Colonic mucosa (tissue), 4 donors: ENCODE measurements at regions not wholly inside any gene's neighbourhood (a gene's known extent, or its start where the extent isn't known, plus 50 kb on each side); places are given as distances from the start of the nearest gene placed in this dataset.

Source experiments
- DNase-seq: peaks from one replicate; pipeline ENCODE4 v3.0.0-alpha.2; 2020
- H3K27ac ChIP-seq: fragments of 200-600 bp; one replicate; pipeline ENCODE4 v1.8.0; 2021
- H3K27me3 ChIP-seq: fragments of 200-600 bp; one replicate; pipeline ENCODE4 v1.8.0; 2021
- H3K36me3 ChIP-seq: fragments of 200-600 bp; one replicate; pipeline ENCODE4 v1.8.0; 2021
- H3K4me1 ChIP-seq: fragments of 200-600 bp; one replicate; pipeline ENCODE4 v1.8.0; 2021; ENCODE audit warnings: mild to moderate bottlenecking
- H3K4me3 ChIP-seq: fragments of 200-600 bp; one replicate; pipeline ENCODE4 v1.8.0; 2021
- H3K9ac ChIP-seq, 2 donors: one replicate each; pipeline ENCODE4 v1.7.0; 2013; ENCODE audit warnings: control low read depth in 2 of 2, low read depth in 2 of 2, low read length in 2 of 2
- H3K9me3 ChIP-seq: fragments of 200-600 bp; one replicate; pipeline ENCODE4 v1.8.0; 2021
- intact Hi-C: fragments of 100-400 bp; cut with DNase I; formaldehyde crosslinking; loops from one replicate; pipeline ENCODE4 v1.14.1; 2022
- TF ChIP-seq, protein P1 (sequence below): fragments of 200-600 bp; IDR thresholded peaks from one replicate; pipeline ENCODE4 v1.8.0; 2022; ENCODE audit warnings: antibody characterized with exemption, mild to moderate bottlenecking
- donor health status: healthy.
- donor health status: DM: no; HTN: no; CAD: no.
- donor health status: DM: no; HTN: no; CAD: no.

DNA sequence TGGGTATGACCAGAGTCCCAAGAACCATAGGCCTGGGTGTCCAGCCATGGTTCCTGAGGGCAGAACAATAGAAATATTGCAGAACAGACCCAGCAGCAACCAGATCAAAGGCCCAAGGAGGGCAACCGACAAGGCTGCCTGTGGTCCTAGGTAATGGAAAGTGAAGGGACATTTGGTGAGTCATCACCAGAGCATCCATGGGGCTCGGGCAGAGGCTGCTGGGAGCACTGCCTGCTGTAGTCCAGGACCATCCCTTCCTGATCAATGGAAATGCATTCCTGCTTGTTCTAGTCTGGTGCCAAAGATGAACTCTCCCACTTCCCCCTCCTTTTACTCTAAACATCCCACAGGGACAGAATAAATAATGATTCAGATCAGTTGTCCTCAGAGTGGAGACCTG is 172.8 kb upstream of the CACNA1E start:
- Histone ChIP-seq H3K4me3 (no peak overlapping the region), H3K27ac (no peak overlapping the region), H3K4me1 (no peaks in the 10 kb centered on the region), H3K9me3 (no peaks in the 10 kb centered on the region), H3K27me3 (no peaks in the 10 kb centered on the region), H3K36me3 (no peaks in the 10 kb centered on the region), H3K9ac (no peak overlapping the region)
- intact Hi-C loops: no loop called here
- no peak for DNase-seq
- TF ChIP-seq, protein P1, sequence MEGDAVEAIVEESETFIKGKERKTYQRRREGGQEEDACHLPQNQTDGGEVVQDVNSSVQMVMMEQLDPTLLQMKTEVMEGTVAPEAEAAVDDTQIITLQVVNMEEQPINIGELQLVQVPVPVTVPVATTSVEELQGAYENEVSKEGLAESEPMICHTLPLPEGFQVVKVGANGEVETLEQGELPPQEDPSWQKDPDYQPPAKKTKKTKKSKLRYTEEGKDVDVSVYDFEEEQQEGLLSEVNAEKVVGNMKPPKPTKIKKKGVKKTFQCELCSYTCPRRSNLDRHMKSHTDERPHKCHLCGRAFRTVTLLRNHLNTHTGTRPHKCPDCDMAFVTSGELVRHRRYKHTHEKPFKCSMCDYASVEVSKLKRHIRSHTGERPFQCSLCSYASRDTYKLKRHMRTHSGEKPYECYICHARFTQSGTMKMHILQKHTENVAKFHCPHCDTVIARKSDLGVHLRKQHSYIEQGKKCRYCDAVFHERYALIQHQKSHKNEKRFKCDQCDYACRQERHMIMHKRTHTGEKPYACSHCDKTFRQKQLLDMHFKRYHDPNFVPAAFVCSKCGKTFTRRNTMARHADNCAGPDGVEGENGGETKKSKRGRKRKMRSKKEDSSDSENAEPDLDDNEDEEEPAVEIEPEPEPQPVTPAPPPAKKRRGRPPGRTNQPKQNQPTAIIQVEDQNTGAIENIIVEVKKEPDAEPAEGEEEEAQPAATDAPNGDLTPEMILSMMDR: no peak

DNA sequence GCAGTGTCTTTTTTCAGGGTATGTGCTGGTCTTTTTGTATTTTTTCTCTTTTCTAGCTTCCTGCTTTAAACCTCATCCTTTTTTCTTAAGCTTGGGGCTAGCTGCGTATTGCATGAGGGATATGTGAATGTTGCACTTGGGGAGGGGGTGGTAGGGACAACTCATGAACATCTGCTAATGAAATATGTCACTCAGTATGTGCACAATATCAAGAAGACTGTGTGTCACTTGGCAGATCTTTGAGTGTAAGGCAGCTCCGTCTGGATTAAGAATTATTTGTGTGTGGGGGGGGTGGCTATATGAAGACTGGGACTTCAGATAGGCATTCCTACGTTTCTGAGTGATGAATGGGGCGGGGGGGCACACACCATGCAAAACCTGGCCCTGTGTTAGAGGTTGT is 170.4 kb upstream of the CACNA1E start:
- no peak overlapping the region for H3K4me3 ChIP-seq
- no peak for DNase-seq
- H3K4me1 ChIP-seq: no peaks in the 10 kb centered on the region
- H3K9me3 ChIP-seq: no peaks in the 10 kb centered on the region
- no peaks in the 10 kb centered on the region for H3K36me3 ChIP-seq
- peaks cover 19% of the 10 kb centered on the region for H3K27me3 ChIP-seq
- intact Hi-C loops: no loop called here
- H3K9ac ChIP-seq: no peak overlapping the region
- TF ChIP-seq, protein P1: no peak
- no peak overlapping the region for H3K27ac ChIP-seq

DNA sequence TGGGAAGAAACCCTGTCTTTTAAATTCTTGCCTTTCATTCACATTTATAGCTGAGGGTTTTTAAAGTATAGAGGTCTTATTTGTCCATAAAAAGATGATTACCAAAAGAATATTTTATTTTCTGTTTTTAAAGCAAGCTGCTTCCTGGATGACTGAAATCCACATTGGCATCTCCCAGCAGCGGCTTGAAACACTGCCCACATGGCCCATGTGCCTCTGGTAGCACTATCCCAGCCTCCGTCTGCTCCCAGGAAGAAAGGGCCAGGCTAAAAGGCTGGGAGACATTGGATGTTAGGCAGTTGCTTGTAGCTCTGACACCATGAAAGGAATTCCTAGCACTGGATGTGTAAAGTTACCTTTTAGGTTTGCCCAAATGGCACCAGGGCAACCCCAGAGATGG is 169.9 kb upstream of the CACNA1E start:
- peaks cover 24% of the 10 kb centered on the region for H3K27me3 ChIP-seq
- H3K4me3 ChIP-seq: no peak overlapping the region
- intact Hi-C loops: no loop called here
- TF ChIP-seq, protein P1: no peak
- H3K4me1 ChIP-seq: no peaks in the 10 kb centered on the region
- H3K9ac ChIP-seq: no peak overlapping the region
- no peak overlapping the region for H3K27ac ChIP-seq
- H3K9me3 ChIP-seq: no peaks in the 10 kb centered on the region
- DNase-seq: no peak
- no peaks in the 10 kb centered on the region for H3K36me3 ChIP-seq

DNA sequence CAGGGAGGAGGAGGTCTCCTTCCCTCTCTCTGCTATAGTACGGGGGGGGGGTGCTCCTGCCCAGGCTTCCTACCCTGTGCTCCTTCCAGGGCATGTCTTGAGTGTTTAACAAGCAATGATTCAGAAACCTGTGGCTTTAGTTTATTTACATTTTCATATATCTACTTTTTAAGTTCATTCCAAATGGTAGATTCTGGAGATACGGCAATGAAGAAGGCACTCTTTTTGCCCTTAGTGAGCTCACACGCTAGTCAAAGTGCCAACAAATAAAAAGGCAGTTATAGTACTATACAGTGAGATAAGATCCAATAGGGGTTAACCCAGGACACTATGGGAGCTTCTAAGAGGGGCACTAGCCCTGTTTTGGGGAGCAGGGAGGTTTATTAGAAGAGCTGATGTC is 169.3 kb upstream of the CACNA1E start:
- H3K9ac ChIP-seq: no peak overlapping the region
- no peak overlapping the region for H3K4me3 ChIP-seq
- H3K9me3 ChIP-seq: no peaks in the 10 kb centered on the region
- H3K36me3 ChIP-seq: no peaks in the 10 kb centered on the region
- TF ChIP-seq, protein P1: no peak
- no peak overlapping the region for H3K27ac ChIP-seq
- intact Hi-C loops: no loop called here
- no peaks in the 10 kb centered on the region for H3K4me1 ChIP-seq
- no peak for DNase-seq
- peaks cover 28% of the 10 kb centered on the region for H3K27me3 ChIP-seq

DNA sequence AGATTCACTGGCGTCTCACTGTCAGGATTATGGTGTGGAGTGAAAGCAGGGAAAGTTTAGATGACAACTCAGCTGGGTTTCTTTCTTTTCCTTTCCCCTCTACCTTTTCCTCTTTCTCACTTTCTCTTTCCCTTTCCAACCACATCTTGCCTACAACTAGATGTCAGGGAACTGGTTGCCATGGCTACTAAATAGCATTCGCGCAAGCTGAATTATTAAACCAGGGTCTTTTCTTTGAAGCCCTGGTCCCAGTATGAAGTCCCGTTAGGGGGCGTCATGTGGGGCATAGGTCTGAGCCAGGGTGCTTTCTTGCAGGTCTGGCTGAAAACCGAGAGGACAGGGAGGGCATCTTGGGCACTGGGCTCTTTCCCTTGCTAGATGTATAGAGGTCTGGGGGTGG is 168.4 kb upstream of the CACNA1E start:
- H3K9ac ChIP-seq: no peak overlapping the region
- H3K4me1 ChIP-seq: no peaks in the 10 kb centered on the region
- H3K27ac ChIP-seq: no peak overlapping the region
- TF ChIP-seq, protein P1: no peak
- no peaks in the 10 kb centered on the region for H3K9me3 ChIP-seq
- peaks cover 35% of the 10 kb centered on the region for H3K27me3 ChIP-seq
- DNase-seq: no peak
- no peak overlapping the region for H3K4me3 ChIP-seq
- intact Hi-C loops: no loop called here
- no peaks in the 10 kb centered on the region for H3K36me3 ChIP-seq
